D721Med (cell line): ENCODE measurements at regions not wholly inside any gene's neighbourhood (a gene's known extent, or its start where the extent isn't known, plus 50 kb on each side); places are given as distances from the start of the nearest gene placed in this dataset.

Source experiments
- DNase-seq: peaks from one replicate; pipeline ENCODE4 v3.0.0; 2011; ENCODE audit warnings: low spot score; ENCODE audit not compliant: insufficient read length
- FAIRE-seq: peaks from 2 replicates; lab custom pipeline; 2011; peaks lifted over from hg19 to GRCh38; lab: Jason Lieb, UNC
- TF ChIP-seq, protein P1 (sequence below): IDR thresholded peaks from 2 replicates; pipeline ENCODE4 v1.5.1; 2012; ENCODE audit warnings: mild to moderate bottlenecking, control low read depth; ENCODE audit not compliant: insufficient read depth; ENCODE audit errors: missing control alignments

DNA sequence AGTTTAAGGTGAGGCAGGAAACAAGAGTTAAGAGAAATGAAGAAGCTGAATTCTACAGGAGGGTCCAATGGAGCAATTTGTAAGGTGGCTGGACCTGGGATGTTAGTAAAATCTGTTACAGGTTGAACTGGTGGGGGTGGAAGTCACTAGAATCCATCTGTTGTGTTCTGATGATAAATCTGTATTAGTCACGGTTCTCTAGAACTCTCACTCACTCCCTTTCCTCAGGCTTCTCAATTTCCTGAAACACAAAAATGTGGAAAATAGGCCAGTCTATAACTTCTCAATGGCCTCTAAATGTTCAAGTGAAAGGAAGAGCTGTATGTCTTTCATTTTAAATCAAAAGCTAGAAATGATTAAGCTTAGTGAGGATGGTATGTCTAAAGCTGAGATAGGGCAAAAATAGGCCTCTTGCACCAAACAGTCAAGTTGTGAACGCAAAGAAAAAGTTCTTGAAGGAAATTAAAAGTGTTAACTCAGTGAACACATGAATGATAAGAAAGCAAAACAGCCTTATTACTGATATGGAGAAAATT, 180.2 kb upstream of the CBLB start:
- DNase-seq, result no peak
- TF ChIP-seq, protein P1, sequence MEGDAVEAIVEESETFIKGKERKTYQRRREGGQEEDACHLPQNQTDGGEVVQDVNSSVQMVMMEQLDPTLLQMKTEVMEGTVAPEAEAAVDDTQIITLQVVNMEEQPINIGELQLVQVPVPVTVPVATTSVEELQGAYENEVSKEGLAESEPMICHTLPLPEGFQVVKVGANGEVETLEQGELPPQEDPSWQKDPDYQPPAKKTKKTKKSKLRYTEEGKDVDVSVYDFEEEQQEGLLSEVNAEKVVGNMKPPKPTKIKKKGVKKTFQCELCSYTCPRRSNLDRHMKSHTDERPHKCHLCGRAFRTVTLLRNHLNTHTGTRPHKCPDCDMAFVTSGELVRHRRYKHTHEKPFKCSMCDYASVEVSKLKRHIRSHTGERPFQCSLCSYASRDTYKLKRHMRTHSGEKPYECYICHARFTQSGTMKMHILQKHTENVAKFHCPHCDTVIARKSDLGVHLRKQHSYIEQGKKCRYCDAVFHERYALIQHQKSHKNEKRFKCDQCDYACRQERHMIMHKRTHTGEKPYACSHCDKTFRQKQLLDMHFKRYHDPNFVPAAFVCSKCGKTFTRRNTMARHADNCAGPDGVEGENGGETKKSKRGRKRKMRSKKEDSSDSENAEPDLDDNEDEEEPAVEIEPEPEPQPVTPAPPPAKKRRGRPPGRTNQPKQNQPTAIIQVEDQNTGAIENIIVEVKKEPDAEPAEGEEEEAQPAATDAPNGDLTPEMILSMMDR, result no peak
- no peak for FAIRE-seq

GRCh38 chr3:106049821-106050220, 181.0 kb upstream of the CBLB start:
- TF ChIP-seq, protein P1, result no peak
- FAIRE-seq (no peak), DNase-seq (no peak)

GRCh38 chr3:106056931-106057330, 188.1 kb upstream of the CBLB start:
- FAIRE-seq, result no peak
- TF ChIP-seq, protein P1, result no peak
- DNase-seq, result no peak

DNA sequence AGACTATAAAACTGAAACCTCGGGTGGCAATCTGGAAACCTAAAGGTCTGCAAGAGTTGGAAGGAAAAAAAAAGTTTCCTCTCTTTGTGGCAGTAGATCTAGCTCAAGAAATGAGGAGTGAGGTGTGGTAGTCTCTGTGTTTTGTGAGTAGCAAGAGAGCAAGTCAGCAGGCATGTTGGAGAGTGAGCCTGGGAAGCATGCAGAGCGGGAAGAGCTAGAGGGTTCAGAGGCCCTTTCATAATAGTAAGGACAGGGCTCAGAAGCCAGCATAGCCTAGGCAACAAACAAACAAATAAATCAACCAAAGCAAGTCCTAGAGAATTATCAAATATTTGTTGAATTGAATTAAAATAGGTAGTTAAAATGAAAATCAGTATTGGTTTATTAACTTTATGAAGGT, 189.7 kb upstream of the CBLB start:
- no peak for DNase-seq
- TF ChIP-seq, protein P1, result no peak
- no peak for FAIRE-seq

GRCh38 chr3:106059953-106060517, 191.2 kb upstream of the CBLB start:
- DNase-seq, result no peak
- TF ChIP-seq, protein P1, result no peak
- FAIRE-seq, result no peak

GRCh38 chr3:106063909-106064308, 195.1 kb upstream of the CBLB start:
- DNase-seq (no peak), FAIRE-seq (no peak)
- TF ChIP-seq, protein P1, result no peak

GRCh38 chr3:106065831-106066230, 197.0 kb upstream of the CBLB start:
- no peak for DNase-seq
- no peak for FAIRE-seq
- TF ChIP-seq, protein P1, result no peak
